Thyroid gland (tissue), 4 donors: ENCODE measurements at regions not wholly inside any gene's neighbourhood (a gene's known extent, or its start where the extent isn't known, plus 50 kb on each side); places are given as distances from the start of the nearest gene placed in this dataset.

Source experiments
- POLR2A ChIP-seq, 2 donors: fragments of 450-650 bp; IDR thresholded peaks; one replicate each; pipeline ENCODE4 v1.6.1; 2017; ENCODE audit warnings: antibody characterized with exemption in 2 of 2, mild to moderate bottlenecking in 2 of 2, moderate library complexity in 1 of 2
- TF ChIP-seq, protein P1 (sequence below), 6 experiments: fragments of 200-600 bp in 3 of 6; fragments of 450-650 bp in 3 of 6; sonication (generic) in 3 of 6; IDR thresholded peaks; one replicate each; pipeline ENCODE4 v1.5.1; 2016 to 2019; ENCODE audit warnings: antibody characterized with exemption in 6 of 6, mild to moderate bottlenecking in 2 of 6, inconsistent platforms in 1 of 6, moderate library complexity in 1 of 6

DNA sequence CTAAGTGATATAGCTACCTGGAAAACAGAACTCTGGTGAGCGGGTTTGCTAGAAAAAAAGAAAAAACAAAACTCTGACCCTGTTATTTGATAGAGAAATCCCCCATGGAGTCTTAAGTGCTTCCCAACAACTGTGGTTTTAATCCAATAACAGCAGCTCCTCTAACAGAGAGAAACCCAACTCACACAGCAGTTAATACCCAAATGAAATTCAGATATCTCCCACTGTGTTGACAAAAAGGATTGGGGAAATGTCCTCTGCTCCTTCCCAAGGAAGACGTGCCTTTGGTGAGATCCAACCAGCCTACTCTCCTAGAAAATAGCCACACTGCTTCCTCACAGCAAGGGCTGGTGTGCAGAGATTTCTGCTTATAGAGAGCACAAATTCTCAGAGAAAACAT lies 200.4 kb upstream of the FBXL4 start:
- TF ChIP-seq, protein P1, sequence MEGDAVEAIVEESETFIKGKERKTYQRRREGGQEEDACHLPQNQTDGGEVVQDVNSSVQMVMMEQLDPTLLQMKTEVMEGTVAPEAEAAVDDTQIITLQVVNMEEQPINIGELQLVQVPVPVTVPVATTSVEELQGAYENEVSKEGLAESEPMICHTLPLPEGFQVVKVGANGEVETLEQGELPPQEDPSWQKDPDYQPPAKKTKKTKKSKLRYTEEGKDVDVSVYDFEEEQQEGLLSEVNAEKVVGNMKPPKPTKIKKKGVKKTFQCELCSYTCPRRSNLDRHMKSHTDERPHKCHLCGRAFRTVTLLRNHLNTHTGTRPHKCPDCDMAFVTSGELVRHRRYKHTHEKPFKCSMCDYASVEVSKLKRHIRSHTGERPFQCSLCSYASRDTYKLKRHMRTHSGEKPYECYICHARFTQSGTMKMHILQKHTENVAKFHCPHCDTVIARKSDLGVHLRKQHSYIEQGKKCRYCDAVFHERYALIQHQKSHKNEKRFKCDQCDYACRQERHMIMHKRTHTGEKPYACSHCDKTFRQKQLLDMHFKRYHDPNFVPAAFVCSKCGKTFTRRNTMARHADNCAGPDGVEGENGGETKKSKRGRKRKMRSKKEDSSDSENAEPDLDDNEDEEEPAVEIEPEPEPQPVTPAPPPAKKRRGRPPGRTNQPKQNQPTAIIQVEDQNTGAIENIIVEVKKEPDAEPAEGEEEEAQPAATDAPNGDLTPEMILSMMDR (IDR thresholded peaks at IDR 0.05) = no peak
- no peak for TF ChIP-seq POLR2A (IDR thresholded peaks at IDR 0.05)
